AML-193 (cell line): ENCODE measurements at regions not wholly inside any gene's neighbourhood (a gene's known extent, or its start where the extent isn't known, plus 50 kb on each side); places are given as distances from the start of the nearest gene placed in this dataset.
"Not testable (repeated sequence)": the region's sequence is repeated elsewhere in the genome, so short reads cannot be mapped to it uniquely, and the experiment has no call there.

Experiments used
- DNase-seq, 2 experiments: peaks; one replicate each; lab custom pipeline; 2025; lab: John Stamatoyannopoulos, UW

- no peak for DNase-seq
These were observed 174.8 kb downstream of the UTP18 start for GRCh38 chr17:51435171-51435552.

GRCh38 chr17:51435641-51436091 lies 175.3 kb downstream of the UTP18 start:
- DNase-seq: peak; percentile 3 to 20

GRCh38 chr17:51439395-51440229 lies 179.3 kb downstream of the UTP18 start:
- no peak for DNase-seq

GRCh38 chr17:51441431-51441830 lies 181.1 kb downstream of the UTP18 start:
- no peak for DNase-seq

GRCh38 chr17:51442088-51442865 lies 181.9 kb downstream of the UTP18 start:
- DNase-seq: no peak

- DNase-seq: no peak
These were observed 183.3 kb downstream of the UTP18 start for GRCh38 chr17:51443646-51444045.

- DNase-seq: no peak
These were observed 185.6 kb downstream of the UTP18 start for GRCh38 chr17:51445946-51446345.

GRCh38 chr17:51454456-51454978 lies 194.2 kb downstream of the UTP18 start:
- no peak for DNase-seq

GRCh38 chr17:51455211-51455610 lies 194.9 kb downstream of the UTP18 start:
- DNase-seq: no peak

- DNase-seq: no peak
These were observed 195.6 kb downstream of the UTP18 start for GRCh38 chr17:51455931-51456330.

GRCh38 chr17:51456942-51457341 lies 196.6 kb downstream of the UTP18 start:
- DNase-seq: no peak

- DNase-seq: peak; percentile 29 to 53
These were observed 201.2 kb downstream of the UTP18 start for GRCh38 chr17:51461578-51462004.

GRCh38 chr17:51463353-51463752 lies 203.0 kb downstream of the UTP18 start:
- no peak for DNase-seq

GRCh38 chr17:51467336-51467735 lies 207.0 kb downstream of the UTP18 start:
- DNase-seq: no peak

GRCh38 chr17:51472670-51473205 lies 212.4 kb downstream of the UTP18 start:
- DNase-seq: no peak

- no peak for DNase-seq
These were observed 214.4 kb downstream of the UTP18 start for GRCh38 chr17:51474764-51475163.

- DNase-seq: no peak
These were observed 215.4 kb downstream of the UTP18 start for GRCh38 chr17:51475730-51476129.

GRCh38 chr17:51479303-51479702 lies 219.0 kb downstream of the UTP18 start:
- no peak for DNase-seq

GRCh38 chr17:51481370-51481769 lies 221.0 kb downstream of the UTP18 start:
- DNase-seq: no peak

GRCh38 chr17:51482248-51482647 lies 221.9 kb downstream of the UTP18 start:
- not testable (repeated sequence) for DNase-seq

- no peak for DNase-seq
These were observed 225.7 kb downstream of the UTP18 start for GRCh38 chr17:51486091-51486490.

- DNase-seq: no peak
These were observed 226.7 kb downstream of the UTP18 start for GRCh38 chr17:51486885-51487520.
